Mammary epithelial cell (primary cell): ENCODE measurements at regions not wholly inside any gene's neighbourhood (a gene's known extent, or its start where the extent isn't known, plus 50 kb on each side); places are given as distances from the start of the nearest gene placed in this dataset.

Experiments
- CTCF ChIP-seq, 2 donors: IDR thresholded peaks in 1 of 2; conservative IDR thresholded peaks in 1 of 2; 2 replicates each; pipeline ENCODE4 v1.5.1; 2011 to 2012; ENCODE audit warnings: inconsistent platforms in 2 of 2, low read length in 2 of 2, mild to moderate bottlenecking in 2 of 2, control low read depth in 1 of 2, low read depth in 1 of 2; ENCODE audit not compliant: insufficient read depth in 1 of 2; ENCODE audit errors: extremely low read depth in 1 of 2
- EZH2 ChIP-seq: IDR thresholded peaks from 2 replicates; pipeline ENCODE4 v1.6.1; 2012; ENCODE audit warnings: low read length, inconsistent platforms, borderline replicate concordance

DNA sequence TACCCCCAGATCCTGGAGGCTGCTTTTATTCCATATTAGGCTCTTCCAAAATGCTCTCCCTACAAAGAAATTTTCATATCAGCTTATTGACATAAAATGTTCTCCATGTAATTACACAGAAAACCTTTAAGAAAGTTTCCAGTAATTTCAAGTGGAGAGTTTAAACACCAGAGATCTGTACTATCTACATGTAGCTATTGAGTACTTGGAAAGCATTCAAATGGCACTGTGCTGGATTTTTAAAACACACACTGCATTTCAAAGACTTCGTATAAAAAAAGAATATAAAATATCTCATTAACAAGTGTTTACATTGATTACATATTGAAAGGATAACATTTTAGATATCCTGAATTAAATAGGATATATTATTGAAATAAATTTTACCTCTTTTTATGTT lies 182.4 kb upstream of the ZNF521 start:
- TF ChIP-seq CTCF (conservative IDR thresholded peaks at IDR 0.05 in 1 of 2, IDR thresholded peaks at IDR 0.05 in 1 of 2; ENCODE audit: extremely low read depth in 1 of 2, insufficient read depth in 1 of 2, low read depth in 1 of 2, low read length in 2 of 2) (no peak), EZH2 (no peak)
